ENCODE measurements at regions not wholly inside any gene's neighbourhood (a gene's known extent, or its start where the extent isn't known, plus 50 kb on each side); places are given as distances from the start of the nearest gene placed in this dataset.

DNA sequence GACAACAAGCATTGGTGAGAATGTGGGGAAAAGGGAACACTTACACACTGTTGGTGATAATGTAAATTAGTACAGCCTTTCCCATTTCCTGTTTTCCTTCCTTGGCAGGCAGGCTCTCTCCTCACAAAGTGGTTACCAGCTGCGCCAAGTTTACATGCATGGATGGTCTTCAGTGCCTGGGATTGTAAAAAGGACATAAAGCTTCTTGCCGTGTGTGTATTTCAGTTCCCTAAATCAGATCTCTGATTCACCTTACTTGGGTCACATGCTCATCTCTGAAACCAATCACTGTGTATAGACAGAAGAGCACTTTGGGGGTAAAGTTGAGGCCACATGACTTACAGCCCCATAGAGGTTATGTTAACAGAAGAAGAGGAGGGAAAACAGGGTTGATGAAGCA is 92.8 kb downstream of the CAVIN4 start:
- H3K4me3 ChIP-seq = no peak overlapping the region
- no peak overlapping the region for H3K27ac ChIP-seq
- H3K27me3 ChIP-seq = no peaks in the 10 kb centered on the region
- TF ChIP-seq CTCF (IDR thresholded peaks at IDR 0.05) = no peak
- DNase-seq (no peak), ATAC-seq (no peak)
- H3K36me3 ChIP-seq = no peaks in the 10 kb centered on the region
- H3K9me3 ChIP-seq = peaks cover 0 to 6% of the 10 kb centered on the region in 2 donors
- no peaks in the 10 kb centered on the region for H3K4me1 ChIP-seq
- intact Hi-C loops (cut with DNase I) = no loop called here

- no peak for DNase-seq
- no peaks in the 10 kb centered on the region for H3K36me3 ChIP-seq
- H3K4me1 ChIP-seq = no peaks in the 10 kb centered on the region
- no peak overlapping the region for H3K4me3 ChIP-seq
- H3K27ac ChIP-seq = no peak overlapping the region
- H3K9me3 ChIP-seq = peaks cover 0 to under 1% of the 10 kb centered on the region in 2 donors
- no peak for TF ChIP-seq CTCF (IDR thresholded peaks at IDR 0.05)
- no peaks in the 10 kb centered on the region for H3K27me3 ChIP-seq
- no peak for ATAC-seq
- intact Hi-C loops (cut with DNase I) = no loop called here
These were observed 94.0 kb downstream of the CAVIN4 start for GRCh38 chr9:100671898-100672297.

GRCh38 chr9:100673249-100673648 is 95.4 kb downstream of the CAVIN4 start:
- Histone ChIP-seq H3K4me3 (no peak overlapping the region), H3K9me3 (no peaks in the 10 kb centered on the region), H3K4me1 (no peaks in the 10 kb centered on the region), H3K27me3 (no peaks in the 10 kb centered on the region), H3K36me3 (no peaks in the 10 kb centered on the region), H3K27ac (no peak overlapping the region)
- ATAC-seq (no peak), DNase-seq (no peak)
- TF ChIP-seq CTCF (IDR thresholded peaks at IDR 0.05) = no peak
- intact Hi-C loops (cut with DNase I) = no loop called here

DNA sequence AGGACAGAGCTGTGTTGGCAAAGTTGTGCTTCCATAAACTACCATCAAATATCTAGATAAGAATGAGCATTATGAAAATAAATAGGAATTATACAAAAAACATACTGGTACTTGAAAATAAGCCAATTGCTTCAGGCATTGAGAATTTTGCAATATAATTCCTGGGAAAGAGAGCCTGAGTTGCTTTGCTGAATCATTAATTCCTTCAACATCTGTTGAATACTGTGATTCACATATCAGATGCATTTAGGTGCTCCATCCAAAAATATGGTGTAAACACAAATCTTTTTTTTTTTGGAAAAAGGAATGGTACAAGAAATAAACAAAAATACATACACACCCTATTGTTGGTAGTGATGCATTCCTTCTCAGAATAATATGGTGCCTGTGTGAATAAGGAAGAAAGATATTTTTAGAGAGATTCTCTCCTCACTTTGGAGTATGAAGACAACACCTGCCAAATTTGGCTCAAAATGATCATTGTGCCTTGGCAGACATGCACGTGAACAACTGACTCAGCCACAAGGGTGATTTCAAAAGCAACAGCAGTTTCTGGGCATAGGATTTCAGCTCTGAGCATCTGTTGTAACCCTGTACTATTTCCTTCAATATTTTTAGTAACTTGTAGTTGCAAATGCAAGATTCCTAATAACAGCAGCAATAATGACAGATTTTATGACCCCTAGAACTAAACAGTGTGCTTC is 96.7 kb downstream of the CAVIN4 start:
- H3K27ac ChIP-seq = no peak overlapping the region

GRCh38 chr9:100679834-100680233 is 102.0 kb downstream of the CAVIN4 start:
- intact Hi-C loops (cut with DNase I) = no loop called here
- ATAC-seq (no peak), DNase-seq (no peak)
- no peak for TF ChIP-seq CTCF (IDR thresholded peaks at IDR 0.05)
- no peak overlapping the region for H3K27ac ChIP-seq
- no peak overlapping the region for H3K4me3 ChIP-seq
- no peaks in the 10 kb centered on the region for H3K4me1 ChIP-seq
- H3K36me3 ChIP-seq = no peaks in the 10 kb centered on the region
- no peaks in the 10 kb centered on the region for H3K27me3 ChIP-seq
- H3K9me3 ChIP-seq = no peaks in the 10 kb centered on the region

More for the DNA sequence above, 96.7 kb downstream of the CAVIN4 start:
- Histone ChIP-seq H3K36me3 (no peaks in the 10 kb centered on the region), H3K27me3 (no peaks in the 10 kb centered on the region), H3K4me1 (no peaks in the 10 kb centered on the region), H3K4me3 (no peak overlapping the region), H3K9me3 (no peaks in the 10 kb centered on the region)
- intact Hi-C loops (cut with DNase I) = no loop called here
- no peak for ATAC-seq
- no peak for TF ChIP-seq CTCF (IDR thresholded peaks at IDR 0.05)
- DNase-seq = no peak
